LNCAP (cell line): ENCODE measurements at regions not wholly inside any gene's neighbourhood (a gene's known extent, or its start where the extent isn't known, plus 50 kb on each side); places are given as distances from the start of the nearest gene placed in this dataset.

Experiments
- TF ChIP-seq, protein P1 (sequence below): fragments of 450-650 bp; IDR thresholded peaks from 2 replicates; pipeline ENCODE4 v1.5.1; 2017; ENCODE audit warnings: mild to moderate bottlenecking

DNA sequence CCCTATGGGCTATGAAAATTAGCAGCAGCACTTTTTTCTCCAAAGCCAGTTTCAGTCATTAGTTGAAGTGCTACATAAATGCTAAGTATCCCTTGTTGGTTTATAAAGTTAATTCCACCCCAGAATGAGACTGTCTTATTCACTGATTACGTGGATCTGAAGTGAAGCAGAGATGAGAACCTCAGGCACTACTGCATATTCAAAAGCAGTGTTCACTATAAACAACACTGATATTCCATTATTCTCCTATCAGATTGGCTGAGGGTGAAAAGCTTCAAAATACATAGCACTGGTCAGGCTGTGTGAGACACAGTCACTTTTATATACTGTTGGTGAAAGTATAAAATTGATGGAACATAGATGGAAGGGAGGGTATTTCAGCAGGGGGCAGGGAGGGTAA is 395.7 kb upstream of the RARB start:
- TF ChIP-seq, protein P1, sequence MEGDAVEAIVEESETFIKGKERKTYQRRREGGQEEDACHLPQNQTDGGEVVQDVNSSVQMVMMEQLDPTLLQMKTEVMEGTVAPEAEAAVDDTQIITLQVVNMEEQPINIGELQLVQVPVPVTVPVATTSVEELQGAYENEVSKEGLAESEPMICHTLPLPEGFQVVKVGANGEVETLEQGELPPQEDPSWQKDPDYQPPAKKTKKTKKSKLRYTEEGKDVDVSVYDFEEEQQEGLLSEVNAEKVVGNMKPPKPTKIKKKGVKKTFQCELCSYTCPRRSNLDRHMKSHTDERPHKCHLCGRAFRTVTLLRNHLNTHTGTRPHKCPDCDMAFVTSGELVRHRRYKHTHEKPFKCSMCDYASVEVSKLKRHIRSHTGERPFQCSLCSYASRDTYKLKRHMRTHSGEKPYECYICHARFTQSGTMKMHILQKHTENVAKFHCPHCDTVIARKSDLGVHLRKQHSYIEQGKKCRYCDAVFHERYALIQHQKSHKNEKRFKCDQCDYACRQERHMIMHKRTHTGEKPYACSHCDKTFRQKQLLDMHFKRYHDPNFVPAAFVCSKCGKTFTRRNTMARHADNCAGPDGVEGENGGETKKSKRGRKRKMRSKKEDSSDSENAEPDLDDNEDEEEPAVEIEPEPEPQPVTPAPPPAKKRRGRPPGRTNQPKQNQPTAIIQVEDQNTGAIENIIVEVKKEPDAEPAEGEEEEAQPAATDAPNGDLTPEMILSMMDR, result no peak

DNA sequence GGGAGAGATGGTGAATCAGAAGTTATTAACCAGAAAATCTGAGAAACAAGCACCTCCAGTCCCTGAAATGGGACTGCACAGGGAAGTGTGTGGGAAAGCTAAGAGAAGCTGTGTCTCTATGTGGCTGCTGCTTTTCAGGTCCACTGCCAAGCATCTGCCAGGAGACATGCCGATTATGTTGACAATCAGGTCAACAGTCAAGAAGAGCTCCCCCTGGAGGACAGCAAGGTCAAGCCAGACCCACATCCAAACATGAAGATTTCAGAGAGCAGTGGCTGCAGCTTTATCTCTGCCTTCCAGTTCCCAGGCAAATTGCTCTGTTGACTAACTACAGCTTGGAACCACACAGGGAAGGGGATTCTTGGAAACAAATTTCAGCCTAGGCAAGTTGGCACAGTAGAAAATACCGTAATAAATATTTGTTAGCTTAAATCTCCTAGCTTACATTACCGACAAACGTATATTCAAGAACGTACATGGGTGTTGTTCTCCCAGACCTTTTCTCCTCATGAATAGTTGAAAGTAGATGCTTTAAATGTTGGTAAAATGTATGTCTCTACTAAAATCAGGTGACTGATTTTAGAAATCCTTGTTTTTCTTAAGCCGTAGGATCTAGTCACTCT is 394.5 kb upstream of the RARB start:
- TF ChIP-seq, protein P1, result peak; percentile 83

DNA sequence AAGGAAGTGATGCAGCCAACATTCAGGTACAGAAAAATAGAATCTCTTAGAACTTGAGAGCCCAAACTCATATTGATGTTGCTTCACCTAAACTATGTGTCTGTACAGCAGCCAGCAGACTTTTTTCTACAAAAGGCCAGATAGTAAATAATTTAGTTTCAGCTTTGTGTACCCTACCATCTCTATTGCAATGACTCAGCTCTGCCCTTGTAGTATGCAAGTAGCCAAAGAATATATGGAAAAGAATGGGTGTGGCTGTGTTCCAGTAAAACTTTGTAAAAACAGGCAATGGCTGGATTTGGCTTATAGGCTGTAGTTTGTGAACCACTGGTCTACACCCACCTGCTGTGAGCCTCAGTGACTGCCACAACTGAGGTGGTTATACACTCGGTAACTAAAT is 392.5 kb upstream of the RARB start:
- TF ChIP-seq, protein P1, result no peak

DNA sequence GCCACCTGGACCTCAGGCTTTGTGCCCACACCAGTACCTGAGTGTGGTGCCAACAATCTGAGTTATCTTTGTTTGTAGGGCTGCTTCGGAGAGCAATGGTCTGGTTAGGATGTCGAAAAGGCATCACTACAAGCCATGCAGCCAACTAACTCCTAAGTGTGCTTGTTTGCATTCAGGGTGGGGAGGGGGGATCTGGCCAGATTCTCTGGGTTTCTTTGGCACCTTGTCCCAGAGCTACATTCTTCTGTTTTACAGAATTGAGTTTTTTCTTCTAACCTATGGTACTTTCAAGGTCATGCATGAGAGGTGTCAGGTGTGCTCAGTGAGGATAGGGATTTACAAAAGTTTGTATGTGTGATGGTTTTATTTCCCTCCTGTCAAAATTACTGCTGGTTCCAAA is 391.4 kb upstream of the RARB start:
- TF ChIP-seq, protein P1, result no peak

DNA sequence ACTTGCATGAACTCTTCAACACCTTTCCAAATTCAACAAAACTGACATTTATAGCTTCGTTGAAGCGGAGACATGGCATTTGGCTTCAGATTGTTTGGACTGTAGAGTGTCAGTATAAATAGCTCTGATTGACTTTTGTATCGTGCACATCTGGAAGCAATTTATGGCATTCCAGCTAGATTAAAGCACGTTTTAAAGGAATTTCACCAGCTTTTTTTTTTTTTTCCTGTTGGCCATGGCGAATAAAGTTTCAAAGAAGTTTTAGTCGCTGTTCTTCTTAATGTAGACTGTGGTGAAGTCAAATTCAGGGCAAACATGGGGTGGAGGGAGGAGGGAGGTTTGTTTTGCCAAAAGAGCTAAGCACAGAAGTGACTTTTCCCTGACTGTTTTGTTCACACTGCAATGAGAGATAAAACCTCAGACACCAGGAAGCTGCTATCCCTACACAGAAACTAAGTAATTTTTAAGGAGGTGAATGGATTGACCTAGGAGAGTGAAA is 391.0 kb upstream of the RARB start:
- TF ChIP-seq, protein P1, result no peak

DNA sequence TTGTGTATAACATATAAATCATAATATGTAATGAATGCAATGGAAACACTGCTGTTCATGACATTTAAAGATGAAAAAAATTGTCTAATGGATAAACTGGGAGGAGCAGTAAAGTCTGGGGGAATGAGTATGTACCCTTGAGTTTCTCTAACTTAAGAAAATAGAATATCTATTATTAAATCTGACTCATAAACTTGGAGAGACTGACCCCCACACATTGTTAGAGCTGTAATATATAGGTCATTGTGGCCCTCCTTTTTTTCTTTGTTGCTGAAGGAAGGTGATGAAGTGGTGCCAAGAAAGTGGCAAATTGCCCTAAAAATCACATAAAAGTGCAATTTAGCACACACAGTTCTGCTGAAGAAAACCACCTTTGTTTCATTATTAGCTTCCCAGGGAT is 389.8 kb upstream of the RARB start:
- TF ChIP-seq, protein P1, result no peak

DNA sequence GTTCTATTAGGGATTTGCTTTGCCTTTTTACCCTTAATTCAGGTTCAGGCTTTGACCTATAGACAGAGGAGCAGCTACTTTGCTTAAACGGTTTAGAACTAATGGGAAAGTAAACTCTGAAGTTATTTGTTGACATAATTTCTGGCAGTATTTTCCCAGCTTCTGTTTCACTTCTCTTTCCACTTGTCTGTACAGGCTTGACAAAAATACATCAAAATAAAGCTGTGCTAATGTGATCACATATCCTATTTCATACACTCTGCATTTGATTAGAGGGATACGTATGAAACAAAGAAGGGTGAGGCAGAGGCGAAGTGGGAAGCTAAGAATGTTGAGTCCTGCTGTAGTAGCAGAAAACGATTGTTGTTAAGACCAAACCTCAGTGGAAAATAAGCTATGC is 389.1 kb upstream of the RARB start:
- TF ChIP-seq, protein P1, result no peak

DNA sequence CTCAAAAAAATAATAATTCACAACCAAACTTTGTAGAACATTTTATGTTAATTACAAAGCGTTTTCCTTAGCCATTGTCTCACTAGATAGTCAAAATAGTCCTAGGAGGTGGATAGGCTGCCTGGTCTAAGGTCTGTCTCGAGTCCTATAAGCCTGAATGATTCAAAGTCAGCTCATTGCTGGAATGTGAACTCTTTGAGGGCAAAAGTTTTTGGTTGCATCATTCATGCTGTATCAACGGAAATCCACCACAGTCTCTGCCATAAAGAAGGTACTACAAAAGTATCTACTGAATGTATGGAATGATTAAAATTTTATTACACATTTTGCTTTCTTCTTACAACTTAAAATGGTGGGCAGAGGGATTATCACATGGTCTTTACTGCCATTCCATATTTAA is 387.3 kb upstream of the RARB start:
- TF ChIP-seq, protein P1, result no peak
